SK-N-SH (cell line): ENCODE measurements at regions not wholly inside any gene's neighbourhood (a gene's known extent, or its start where the extent isn't known, plus 50 kb on each side); places are given as distances from the start of the nearest gene placed in this dataset.

Experiments
- EP300 ChIP-seq, 2 experiments: IDR thresholded peaks; 2 replicates each; pipeline versions ENCODE4 v1.4.0 to v1.6.1; 2012; ENCODE audit warnings: borderline replicate concordance in 1 of 2, low read depth in 1 of 2, low read length in 1 of 2
- EZH2phosphoT487 ChIP-seq: fragments of 200-600 bp; sonication (generic); IDR thresholded peaks from 2 replicates; pipeline ENCODE4 v1.6.1; 2017; ENCODE audit warnings: low read depth, mixed run types, mild to moderate bottlenecking, antibody characterized with exemption, moderate library complexity, borderline replicate concordance
- POLR2AphosphoS5 ChIP-seq: IDR thresholded peaks from 2 replicates; pipeline ENCODE4 v1.6.1; 2012; ENCODE audit warnings: low read depth, low read length
- RCOR1 ChIP-seq: fragments of 150-350 bp; IDR thresholded peaks from 2 replicates; pipeline ENCODE4 v1.6.1; 2017; ENCODE audit warnings: antibody characterized with exemption, low read length
- RFX5 ChIP-seq: IDR thresholded peaks from 2 replicates; pipeline ENCODE4 v1.6.1; 2012; ENCODE audit warnings: mild to moderate bottlenecking, improper control_type of control experiment, low read length
- SIN3A ChIP-seq: IDR thresholded peaks from 2 replicates; pipeline ENCODE4 v1.6.1; 2012; ENCODE audit warnings: low read depth, mild to moderate bottlenecking, low read length, moderate library complexity, borderline replicate concordance
- TF ChIP-seq, protein P1 (sequence below): IDR thresholded peaks from 2 replicates; pipeline ENCODE4 v1.4.0; 2012; ENCODE audit warnings: low read depth
- TF ChIP-seq, protein P2 (sequence below): fragments of 200-600 bp; sonication (generic); IDR thresholded peaks from 2 replicates; pipeline ENCODE4 v1.6.1; 2017; ENCODE audit warnings: antibody characterized with exemption, mild to moderate bottlenecking, moderate library complexity
- TF ChIP-seq, protein P3 (sequence below): IDR thresholded peaks from 2 replicates; pipeline ENCODE4 v1.4.0; 2012; ENCODE audit warnings: low read depth, borderline replicate concordance
- TF ChIP-seq, protein P4 (sequence below): IDR thresholded peaks from 2 replicates; pipeline ENCODE4 v1.4.0; 2012; ENCODE audit warnings: low read depth, borderline replicate concordance
- TF ChIP-seq, protein P5 (sequence below): IDR thresholded peaks from 2 replicates; pipeline ENCODE4 v1.6.1; 2012; ENCODE audit warnings: mild to moderate bottlenecking, low read depth, low read length, moderate library complexity

DNA sequence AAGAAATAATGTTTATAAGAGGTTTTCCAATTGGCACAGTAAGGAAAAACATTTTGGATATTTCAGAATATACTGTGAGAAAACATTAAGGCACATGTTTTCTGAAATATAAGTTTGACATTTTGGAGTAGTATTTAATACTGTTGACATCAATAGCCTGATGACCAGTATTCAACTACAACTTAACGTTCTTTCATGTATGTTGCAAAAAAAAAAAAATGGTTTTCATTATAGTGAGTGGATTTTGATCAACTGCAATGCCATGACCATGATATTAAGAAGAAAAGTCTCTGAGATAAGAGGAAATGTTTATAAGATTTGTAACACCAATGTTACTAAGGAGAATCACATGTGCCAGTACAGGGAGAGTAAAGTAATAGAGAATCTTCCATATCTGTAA is 252.8 kb upstream of the RORA start:
- no peak for TF ChIP-seq SIN3A
- no peak for TF ChIP-seq EZH2phosphoT487
- TF ChIP-seq, protein P1, sequence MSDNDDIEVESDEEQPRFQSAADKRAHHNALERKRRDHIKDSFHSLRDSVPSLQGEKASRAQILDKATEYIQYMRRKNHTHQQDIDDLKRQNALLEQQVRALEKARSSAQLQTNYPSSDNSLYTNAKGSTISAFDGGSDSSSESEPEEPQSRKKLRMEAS, result no peak
- no peak for TF ChIP-seq POLR2AphosphoS5
- TF ChIP-seq, protein P2, sequence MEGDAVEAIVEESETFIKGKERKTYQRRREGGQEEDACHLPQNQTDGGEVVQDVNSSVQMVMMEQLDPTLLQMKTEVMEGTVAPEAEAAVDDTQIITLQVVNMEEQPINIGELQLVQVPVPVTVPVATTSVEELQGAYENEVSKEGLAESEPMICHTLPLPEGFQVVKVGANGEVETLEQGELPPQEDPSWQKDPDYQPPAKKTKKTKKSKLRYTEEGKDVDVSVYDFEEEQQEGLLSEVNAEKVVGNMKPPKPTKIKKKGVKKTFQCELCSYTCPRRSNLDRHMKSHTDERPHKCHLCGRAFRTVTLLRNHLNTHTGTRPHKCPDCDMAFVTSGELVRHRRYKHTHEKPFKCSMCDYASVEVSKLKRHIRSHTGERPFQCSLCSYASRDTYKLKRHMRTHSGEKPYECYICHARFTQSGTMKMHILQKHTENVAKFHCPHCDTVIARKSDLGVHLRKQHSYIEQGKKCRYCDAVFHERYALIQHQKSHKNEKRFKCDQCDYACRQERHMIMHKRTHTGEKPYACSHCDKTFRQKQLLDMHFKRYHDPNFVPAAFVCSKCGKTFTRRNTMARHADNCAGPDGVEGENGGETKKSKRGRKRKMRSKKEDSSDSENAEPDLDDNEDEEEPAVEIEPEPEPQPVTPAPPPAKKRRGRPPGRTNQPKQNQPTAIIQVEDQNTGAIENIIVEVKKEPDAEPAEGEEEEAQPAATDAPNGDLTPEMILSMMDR, result no peak
- no peak for TF ChIP-seq EP300 (IDR thresholded peaks at IDR 0.05; ENCODE audit: borderline replicate concordance in 1 of 2, low read depth in 1 of 2, low read length in 1 of 2)
- TF ChIP-seq, protein P3, sequence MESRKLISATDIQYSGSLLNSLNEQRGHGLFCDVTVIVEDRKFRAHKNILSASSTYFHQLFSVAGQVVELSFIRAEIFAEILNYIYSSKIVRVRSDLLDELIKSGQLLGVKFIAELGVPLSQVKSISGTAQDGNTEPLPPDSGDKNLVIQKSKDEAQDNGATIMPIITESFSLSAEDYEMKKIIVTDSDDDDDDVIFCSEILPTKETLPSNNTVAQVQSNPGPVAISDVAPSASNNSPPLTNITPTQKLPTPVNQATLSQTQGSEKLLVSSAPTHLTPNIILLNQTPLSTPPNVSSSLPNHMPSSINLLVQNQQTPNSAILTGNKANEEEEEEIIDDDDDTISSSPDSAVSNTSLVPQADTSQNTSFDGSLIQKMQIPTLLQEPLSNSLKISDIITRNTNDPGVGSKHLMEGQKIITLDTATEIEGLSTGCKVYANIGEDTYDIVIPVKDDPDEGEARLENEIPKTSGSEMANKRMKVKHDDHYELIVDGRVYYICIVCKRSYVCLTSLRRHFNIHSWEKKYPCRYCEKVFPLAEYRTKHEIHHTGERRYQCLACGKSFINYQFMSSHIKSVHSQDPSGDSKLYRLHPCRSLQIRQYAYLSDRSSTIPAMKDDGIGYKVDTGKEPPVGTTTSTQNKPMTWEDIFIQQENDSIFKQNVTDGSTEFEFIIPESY, result no peak
- TF ChIP-seq RCOR1, result no peak
- TF ChIP-seq RFX5, result no peak
- TF ChIP-seq, protein P4, sequence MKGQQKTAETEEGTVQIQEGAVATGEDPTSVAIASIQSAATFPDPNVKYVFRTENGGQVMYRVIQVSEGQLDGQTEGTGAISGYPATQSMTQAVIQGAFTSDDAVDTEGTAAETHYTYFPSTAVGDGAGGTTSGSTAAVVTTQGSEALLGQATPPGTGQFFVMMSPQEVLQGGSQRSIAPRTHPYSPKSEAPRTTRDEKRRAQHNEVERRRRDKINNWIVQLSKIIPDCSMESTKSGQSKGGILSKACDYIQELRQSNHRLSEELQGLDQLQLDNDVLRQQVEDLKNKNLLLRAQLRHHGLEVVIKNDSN, result no peak
- TF ChIP-seq, protein P5, sequence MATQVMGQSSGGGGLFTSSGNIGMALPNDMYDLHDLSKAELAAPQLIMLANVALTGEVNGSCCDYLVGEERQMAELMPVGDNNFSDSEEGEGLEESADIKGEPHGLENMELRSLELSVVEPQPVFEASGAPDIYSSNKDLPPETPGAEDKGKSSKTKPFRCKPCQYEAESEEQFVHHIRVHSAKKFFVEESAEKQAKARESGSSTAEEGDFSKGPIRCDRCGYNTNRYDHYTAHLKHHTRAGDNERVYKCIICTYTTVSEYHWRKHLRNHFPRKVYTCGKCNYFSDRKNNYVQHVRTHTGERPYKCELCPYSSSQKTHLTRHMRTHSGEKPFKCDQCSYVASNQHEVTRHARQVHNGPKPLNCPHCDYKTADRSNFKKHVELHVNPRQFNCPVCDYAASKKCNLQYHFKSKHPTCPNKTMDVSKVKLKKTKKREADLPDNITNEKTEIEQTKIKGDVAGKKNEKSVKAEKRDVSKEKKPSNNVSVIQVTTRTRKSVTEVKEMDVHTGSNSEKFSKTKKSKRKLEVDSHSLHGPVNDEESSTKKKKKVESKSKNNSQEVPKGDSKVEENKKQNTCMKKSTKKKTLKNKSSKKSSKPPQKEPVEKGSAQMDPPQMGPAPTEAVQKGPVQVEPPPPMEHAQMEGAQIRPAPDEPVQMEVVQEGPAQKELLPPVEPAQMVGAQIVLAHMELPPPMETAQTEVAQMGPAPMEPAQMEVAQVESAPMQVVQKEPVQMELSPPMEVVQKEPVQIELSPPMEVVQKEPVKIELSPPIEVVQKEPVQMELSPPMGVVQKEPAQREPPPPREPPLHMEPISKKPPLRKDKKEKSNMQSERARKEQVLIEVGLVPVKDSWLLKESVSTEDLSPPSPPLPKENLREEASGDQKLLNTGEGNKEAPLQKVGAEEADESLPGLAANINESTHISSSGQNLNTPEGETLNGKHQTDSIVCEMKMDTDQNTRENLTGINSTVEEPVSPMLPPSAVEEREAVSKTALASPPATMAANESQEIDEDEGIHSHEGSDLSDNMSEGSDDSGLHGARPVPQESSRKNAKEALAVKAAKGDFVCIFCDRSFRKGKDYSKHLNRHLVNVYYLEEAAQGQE, result no peak
